ENCODE measurements at regions not wholly inside any gene's neighbourhood (a gene's known extent, or its start where the extent isn't known, plus 50 kb on each side); places are given as distances from the start of the nearest gene placed in this dataset.
A peak's percentile ranks its signal among the peaks of the same experiment; 100 is the strongest.

- Mint-ChIP-seq H3K27me3 (ENCODE audit: low read depth, poor library complexity) (no peaks in the 10 kb centered on the region), H3K4me3 (no peak overlapping the region), H3K27ac (no peak overlapping the region), H3K4me1 (no peaks in the 10 kb centered on the region), H3K36me3 (ENCODE audit: low read depth) (no peaks in the 10 kb centered on the region), H3K9me3 (peaks cover 9% of the 10 kb centered on the region)
- no peak for DNase-seq
- TF ChIP-seq CTCF (IDR thresholded peaks at IDR 0.05): no peak
Measured at GRCh38 chr13:87981416-87981815, 310.2 kb downstream of the SLITRK5 start.

GRCh38 chr13:87982400-87982799, 311.2 kb downstream of the SLITRK5 start:
- H3K27me3 Mint-ChIP-seq (ENCODE audit: low read depth, poor library complexity): no peaks in the 10 kb centered on the region
- no peak for DNase-seq
- H3K4me3 Mint-ChIP-seq: no peak overlapping the region
- no peak for TF ChIP-seq CTCF (IDR thresholded peaks at IDR 0.05)
- H3K27ac Mint-ChIP-seq: no peak overlapping the region
- H3K9me3 Mint-ChIP-seq: peaks cover 13% of the 10 kb centered on the region
- H3K36me3 Mint-ChIP-seq (ENCODE audit: low read depth): no peaks in the 10 kb centered on the region
- H3K4me1 Mint-ChIP-seq: no peaks in the 10 kb centered on the region

- H3K27ac Mint-ChIP-seq: no peak overlapping the region
- no peak for TF ChIP-seq CTCF (IDR thresholded peaks at IDR 0.05)
- no peaks in the 10 kb centered on the region for H3K4me1 Mint-ChIP-seq
- no peaks in the 10 kb centered on the region for H3K36me3 Mint-ChIP-seq (ENCODE audit: low read depth)
- DNase-seq: no peak
- H3K9me3 Mint-ChIP-seq: peaks cover 11% of the 10 kb centered on the region
- H3K4me3 Mint-ChIP-seq: no peak overlapping the region
- no peaks in the 10 kb centered on the region for H3K27me3 Mint-ChIP-seq (ENCODE audit: low read depth, poor library complexity)
Measured at GRCh38 chr13:87986639-87987250, 315.6 kb downstream of the SLITRK5 start.

GRCh38 chr13:87998081-87998480, 326.9 kb downstream of the SLITRK5 start:
- Mint-ChIP-seq H3K4me3 (no peak overlapping the region), H3K27ac (no peak overlapping the region), H3K27me3 (ENCODE audit: low read depth, poor library complexity) (no peaks in the 10 kb centered on the region), H3K4me1 (no peaks in the 10 kb centered on the region), H3K9me3 (peaks cover 7% of the 10 kb centered on the region), H3K36me3 (ENCODE audit: low read depth) (no peaks in the 10 kb centered on the region)
- no peak for TF ChIP-seq CTCF (IDR thresholded peaks at IDR 0.05)
- no peak for DNase-seq

- Mint-ChIP-seq H3K27ac (peak overlapping the region; percentile 46), H3K27me3 (ENCODE audit: low read depth, poor library complexity) (no peaks in the 10 kb centered on the region), H3K9me3 (peaks cover 7% of the 10 kb centered on the region)
Measured at GRCh38 chr13:87999240-87999700, 328.1 kb downstream of the SLITRK5 start.

More at GRCh38 chr13:87999240-87999700, 328.1 kb downstream of the SLITRK5 start:
- no peaks in the 10 kb centered on the region for H3K4me1 Mint-ChIP-seq
- no peak overlapping the region for H3K4me3 Mint-ChIP-seq
- TF ChIP-seq CTCF (IDR thresholded peaks at IDR 0.05): no peak
- H3K36me3 Mint-ChIP-seq (ENCODE audit: low read depth): no peaks in the 10 kb centered on the region
- DNase-seq: no peak
